ENCODE measurements at regions not wholly inside any gene's neighbourhood (a gene's known extent, or its start where the extent isn't known, plus 50 kb on each side); places are given as distances from the start of the nearest gene placed in this dataset.
"Not testable (repeated sequence)": the region's sequence is repeated elsewhere in the genome, so short reads cannot be mapped to it uniquely, and the experiment has no call there.

DNA sequence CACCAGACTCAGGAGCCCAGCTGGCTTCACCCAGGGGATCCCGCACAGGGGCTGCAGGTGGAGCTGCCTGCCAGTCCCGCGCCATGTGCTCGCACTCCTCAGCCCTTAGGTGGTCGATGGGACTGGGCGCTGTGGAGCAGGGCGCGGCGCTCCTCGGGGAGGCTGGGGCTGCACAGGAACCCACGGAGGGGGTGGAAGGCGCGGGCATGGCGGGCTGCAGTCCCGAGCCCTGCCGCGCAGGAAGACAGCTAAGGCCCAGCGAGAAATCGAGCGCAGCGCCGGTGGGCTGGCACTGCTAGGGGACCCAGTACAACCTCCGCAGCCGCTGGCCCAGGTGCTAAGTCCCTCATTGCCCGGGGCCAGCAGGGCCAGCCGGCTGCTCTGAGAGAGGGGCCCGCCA lies 202.9 kb downstream of the SPANXN4 start:
- TF ChIP-seq, protein P1, sequence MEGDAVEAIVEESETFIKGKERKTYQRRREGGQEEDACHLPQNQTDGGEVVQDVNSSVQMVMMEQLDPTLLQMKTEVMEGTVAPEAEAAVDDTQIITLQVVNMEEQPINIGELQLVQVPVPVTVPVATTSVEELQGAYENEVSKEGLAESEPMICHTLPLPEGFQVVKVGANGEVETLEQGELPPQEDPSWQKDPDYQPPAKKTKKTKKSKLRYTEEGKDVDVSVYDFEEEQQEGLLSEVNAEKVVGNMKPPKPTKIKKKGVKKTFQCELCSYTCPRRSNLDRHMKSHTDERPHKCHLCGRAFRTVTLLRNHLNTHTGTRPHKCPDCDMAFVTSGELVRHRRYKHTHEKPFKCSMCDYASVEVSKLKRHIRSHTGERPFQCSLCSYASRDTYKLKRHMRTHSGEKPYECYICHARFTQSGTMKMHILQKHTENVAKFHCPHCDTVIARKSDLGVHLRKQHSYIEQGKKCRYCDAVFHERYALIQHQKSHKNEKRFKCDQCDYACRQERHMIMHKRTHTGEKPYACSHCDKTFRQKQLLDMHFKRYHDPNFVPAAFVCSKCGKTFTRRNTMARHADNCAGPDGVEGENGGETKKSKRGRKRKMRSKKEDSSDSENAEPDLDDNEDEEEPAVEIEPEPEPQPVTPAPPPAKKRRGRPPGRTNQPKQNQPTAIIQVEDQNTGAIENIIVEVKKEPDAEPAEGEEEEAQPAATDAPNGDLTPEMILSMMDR (conservative IDR thresholded peaks at IDR 0.05; ENCODE audit: low read depth, low read length), result not testable (repeated sequence)
- not testable (repeated sequence) for TF ChIP-seq FOS (IDR thresholded peaks at IDR 0.05; ENCODE audit: low read depth, low read length); RFX5 (IDR thresholded peaks at IDR 0.05; ENCODE audit: low read depth, low read length); SMC3 (IDR thresholded peaks at IDR 0.05; ENCODE audit: low read depth, low read length); POLR2A (IDR thresholded peaks at IDR 0.05; ENCODE audit: low read depth, low read length); MXI1 (IDR thresholded peaks at IDR 0.05; ENCODE audit: borderline replicate concordance, low read depth, low read length)
- TF ChIP-seq, protein P2, sequence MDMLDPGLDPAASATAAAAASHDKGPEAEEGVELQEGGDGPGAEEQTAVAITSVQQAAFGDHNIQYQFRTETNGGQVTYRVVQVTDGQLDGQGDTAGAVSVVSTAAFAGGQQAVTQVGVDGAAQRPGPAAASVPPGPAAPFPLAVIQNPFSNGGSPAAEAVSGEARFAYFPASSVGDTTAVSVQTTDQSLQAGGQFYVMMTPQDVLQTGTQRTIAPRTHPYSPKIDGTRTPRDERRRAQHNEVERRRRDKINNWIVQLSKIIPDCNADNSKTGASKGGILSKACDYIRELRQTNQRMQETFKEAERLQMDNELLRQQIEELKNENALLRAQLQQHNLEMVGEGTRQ (IDR thresholded peaks at IDR 0.05; ENCODE audit: low read depth, low read length), result not testable (repeated sequence)

Measured in IMR-90 (cell line).